ENCODE measurements at regions not wholly inside any gene's neighbourhood (a gene's known extent, or its start where the extent isn't known, plus 50 kb on each side); places are given as distances from the start of the nearest gene placed in this dataset.

DNA sequence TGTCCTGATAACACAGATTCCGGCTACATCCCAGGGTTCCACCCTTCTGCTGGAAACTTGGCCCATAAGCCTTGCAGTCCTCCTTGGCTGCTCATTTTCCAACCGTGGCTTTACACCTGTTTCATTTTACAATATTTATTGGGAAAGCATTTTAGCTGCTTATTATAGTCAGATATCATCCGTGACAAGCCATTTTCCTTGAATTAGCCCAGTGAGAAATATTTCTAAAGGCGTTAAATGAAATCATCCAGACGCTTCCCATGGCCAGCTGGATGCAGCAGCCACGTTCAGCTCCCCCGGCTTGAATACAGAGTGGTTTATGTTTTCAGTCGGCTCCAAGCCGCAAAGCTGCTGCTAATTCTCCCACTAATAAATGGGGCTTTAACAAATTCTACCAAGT is 245.0 kb upstream of the PELI2 start:
- DNase-seq, result no peak
- no peak for TF ChIP-seq POLR2A (IDR thresholded peaks at IDR 0.05)
- TF ChIP-seq, protein P1, sequence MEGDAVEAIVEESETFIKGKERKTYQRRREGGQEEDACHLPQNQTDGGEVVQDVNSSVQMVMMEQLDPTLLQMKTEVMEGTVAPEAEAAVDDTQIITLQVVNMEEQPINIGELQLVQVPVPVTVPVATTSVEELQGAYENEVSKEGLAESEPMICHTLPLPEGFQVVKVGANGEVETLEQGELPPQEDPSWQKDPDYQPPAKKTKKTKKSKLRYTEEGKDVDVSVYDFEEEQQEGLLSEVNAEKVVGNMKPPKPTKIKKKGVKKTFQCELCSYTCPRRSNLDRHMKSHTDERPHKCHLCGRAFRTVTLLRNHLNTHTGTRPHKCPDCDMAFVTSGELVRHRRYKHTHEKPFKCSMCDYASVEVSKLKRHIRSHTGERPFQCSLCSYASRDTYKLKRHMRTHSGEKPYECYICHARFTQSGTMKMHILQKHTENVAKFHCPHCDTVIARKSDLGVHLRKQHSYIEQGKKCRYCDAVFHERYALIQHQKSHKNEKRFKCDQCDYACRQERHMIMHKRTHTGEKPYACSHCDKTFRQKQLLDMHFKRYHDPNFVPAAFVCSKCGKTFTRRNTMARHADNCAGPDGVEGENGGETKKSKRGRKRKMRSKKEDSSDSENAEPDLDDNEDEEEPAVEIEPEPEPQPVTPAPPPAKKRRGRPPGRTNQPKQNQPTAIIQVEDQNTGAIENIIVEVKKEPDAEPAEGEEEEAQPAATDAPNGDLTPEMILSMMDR (IDR thresholded peaks at IDR 0.05), result no peak
- ATAC-seq, result no peak
- Histone ChIP-seq H3K4me1 (no peaks in the 10 kb centered on the region), H3K9me3 (no peaks in the 10 kb centered on the region), H3K36me3 (no peaks in the 10 kb centered on the region), H3K4me3 (no peak overlapping the region), H3K27me3 (no peaks in the 10 kb centered on the region), H3K27ac (no peak overlapping the region)
- intact Hi-C loops (cut with DNase I), result no loop called here
- 62% methylated on average over 7 of the region's 9 CpGs for WGBS (ENCODE audit: insufficient coverage, low coverage, low lambda C conversion rate, missing lambda C conversion rate)

DNA sequence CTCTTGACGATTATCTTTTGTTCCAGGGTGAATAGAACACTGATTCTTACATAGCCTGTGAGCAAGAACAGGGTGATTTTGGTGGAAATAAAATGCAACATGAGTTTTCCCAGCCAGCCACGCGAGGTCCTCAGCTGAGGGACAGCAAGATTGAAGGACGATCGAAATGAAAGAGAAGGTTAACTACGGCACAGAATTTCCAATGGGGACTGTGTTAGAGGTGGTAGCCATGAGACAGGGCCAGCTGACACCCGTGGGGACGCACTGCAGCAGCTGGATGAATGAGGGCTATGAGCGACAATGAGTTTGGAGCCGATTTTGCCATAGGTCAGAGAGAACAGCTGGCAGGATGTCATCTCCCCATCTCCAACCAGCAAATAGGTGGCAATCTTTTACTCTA is 243.4 kb upstream of the PELI2 start:
- Histone ChIP-seq H3K4me3 (no peak overlapping the region), H3K36me3 (no peaks in the 10 kb centered on the region), H3K27me3 (no peaks in the 10 kb centered on the region), H3K27ac (no peak overlapping the region), H3K9me3 (no peaks in the 10 kb centered on the region), H3K4me1 (no peaks in the 10 kb centered on the region)
- 57% methylated on average over 10 of the region's 10 CpGs for WGBS (ENCODE audit: insufficient coverage, low coverage, low lambda C conversion rate, missing lambda C conversion rate)
- intact Hi-C loops (cut with DNase I), result no loop called here
- ATAC-seq, result no peak
- TF ChIP-seq POLR2A (IDR thresholded peaks at IDR 0.05), result no peak
- TF ChIP-seq, protein P1 (IDR thresholded peaks at IDR 0.05), result no peak
- DNase-seq, result no peak

DNA sequence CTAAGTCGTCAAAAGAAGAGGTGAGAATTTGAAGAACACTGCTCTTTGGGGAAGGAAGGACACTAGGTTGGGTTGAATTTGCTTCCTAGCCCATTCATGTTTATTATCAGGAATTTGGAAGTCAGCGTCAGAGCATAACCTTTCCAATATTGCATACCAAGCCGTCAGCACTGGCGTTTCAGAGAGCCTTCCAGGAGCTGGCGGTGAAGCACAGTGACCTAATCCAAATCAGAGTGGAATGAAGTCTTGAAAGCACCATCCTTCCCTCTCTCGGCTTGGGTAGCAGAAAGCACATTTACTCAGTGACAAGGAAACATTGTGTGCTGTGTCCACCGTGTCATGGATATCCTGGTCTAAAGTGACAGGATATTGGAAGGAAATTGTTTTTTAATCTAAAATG is 240.3 kb upstream of the PELI2 start:
- H3K36me3 ChIP-seq, result no peaks in the 10 kb centered on the region
- no peaks in the 10 kb centered on the region for H3K9me3 ChIP-seq
- 27% methylated on average over 7 of the region's 7 CpGs for WGBS (ENCODE audit: insufficient coverage, low coverage, low lambda C conversion rate, missing lambda C conversion rate)
- no peaks in the 10 kb centered on the region for H3K27me3 ChIP-seq
- TF ChIP-seq, protein P1 (IDR thresholded peaks at IDR 0.05), result no peak
- no peak overlapping the region for H3K27ac ChIP-seq
- no peaks in the 10 kb centered on the region for H3K4me1 ChIP-seq
- no peak for ATAC-seq
- DNase-seq, result no peak
- intact Hi-C loops (cut with DNase I), result no loop called here
- no peak overlapping the region for H3K4me3 ChIP-seq

DNA sequence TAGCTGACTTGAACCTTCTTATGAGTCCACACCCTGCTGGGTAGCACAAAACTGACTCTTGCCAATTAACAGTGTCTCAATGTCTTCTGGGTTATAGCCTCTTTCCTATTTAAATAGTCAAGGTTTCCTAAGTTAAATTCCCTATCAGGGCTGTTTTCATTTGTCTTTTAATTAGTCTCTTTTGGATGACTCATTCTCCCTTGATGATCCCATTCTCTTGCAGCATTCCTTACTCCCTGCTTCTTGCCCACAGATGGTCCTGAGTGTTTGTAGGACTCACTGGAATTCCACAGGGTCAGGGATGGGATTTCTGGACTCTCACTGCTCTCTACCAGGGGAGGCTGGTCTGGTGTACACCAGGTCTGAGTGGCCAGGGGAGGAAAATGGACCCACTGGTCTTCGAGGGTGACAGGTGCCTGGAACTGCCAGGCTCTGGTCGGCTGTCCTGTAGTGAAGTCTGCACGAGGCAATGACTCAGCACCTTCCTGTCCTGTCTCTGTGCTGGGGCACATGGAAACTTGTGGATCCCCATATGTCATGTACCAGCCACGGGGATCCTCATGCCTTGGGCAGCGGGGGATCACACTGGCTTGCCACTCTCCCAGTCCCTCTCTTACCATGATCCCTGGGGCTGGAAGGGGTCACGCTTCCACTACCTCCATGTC is 236.5 kb upstream of the PELI2 start:
- H3K4me1 ChIP-seq, result no peaks in the 10 kb centered on the region
- H3K27me3 ChIP-seq, result no peaks in the 10 kb centered on the region
- no peaks in the 10 kb centered on the region for H3K9me3 ChIP-seq
- no peak overlapping the region for H3K4me3 ChIP-seq
- intact Hi-C loops (cut with DNase I), result no loop called here
- H3K36me3 ChIP-seq, result no peaks in the 10 kb centered on the region
- DNase-seq, result no peak
- H3K27ac ChIP-seq, result no peak overlapping the region
- ATAC-seq, result peak in 1 of 4 donors; percentile 33
- WGBS (ENCODE audit: insufficient coverage, low coverage, low lambda C conversion rate, missing lambda C conversion rate), result 49% methylated on average over 4 of the region's 6 CpGs
- TF ChIP-seq, protein P1 (IDR thresholded peaks at IDR 0.05), result no peak
- TF ChIP-seq POLR2A (IDR thresholded peaks at IDR 0.05), result no peak

DNA sequence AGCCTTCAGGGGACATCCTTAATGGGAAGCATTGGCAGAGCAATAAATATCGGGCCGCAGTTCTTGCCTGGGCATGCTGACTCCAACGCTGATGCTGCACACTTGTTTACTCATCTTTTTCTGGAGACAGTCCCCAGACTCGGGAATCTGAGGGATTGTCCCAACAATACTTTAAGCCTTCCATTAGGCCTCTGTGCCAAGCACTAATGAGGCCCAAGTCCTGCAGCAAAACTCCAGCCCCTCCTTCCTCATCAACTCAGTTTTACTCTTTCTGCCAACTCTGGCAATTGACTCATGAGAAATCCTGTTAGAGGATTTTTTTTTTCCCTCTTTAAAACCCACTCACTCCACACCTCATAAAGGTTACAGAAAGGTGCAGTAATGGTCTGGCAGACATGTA is 233.4 kb upstream of the PELI2 start:
- Histone ChIP-seq H3K4me1 (no peaks in the 10 kb centered on the region), H3K36me3 (no peaks in the 10 kb centered on the region), H3K4me3 (no peak overlapping the region), H3K27me3 (no peaks in the 10 kb centered on the region), H3K27ac (no peak overlapping the region), H3K9me3 (no peaks in the 10 kb centered on the region)
- DNase-seq, result no peak
- intact Hi-C loops (cut with DNase I), result no loop called here
- TF ChIP-seq POLR2A (IDR thresholded peaks at IDR 0.05), result no peak
- TF ChIP-seq, protein P1 (IDR thresholded peaks at IDR 0.05), result no peak
- no peak for ATAC-seq
- WGBS (ENCODE audit: insufficient coverage, low coverage, low lambda C conversion rate, missing lambda C conversion rate), result 74% methylated on average over 4 of the region's 4 CpGs
